PC-9 (cell line): ENCODE measurements at regions not wholly inside any gene's neighbourhood (a gene's known extent, or its start where the extent isn't known, plus 50 kb on each side); places are given as distances from the start of the nearest gene placed in this dataset.
A peak's percentile ranks its signal among the peaks of the same experiment; 100 is the strongest.

Experiments
- BruUV-seq: library from RNA; stranded (reverse); fragments of 400-500 nt; replicated peaks from 2 replicates; lab custom pipeline; 2021; lab: Mats Ljungman, UMichigan
- CTCF ChIA-PET: fragments of 300-600 bp; sonication (Branson Sonifier 250); formaldehyde crosslinking; loops from one replicate; lab custom pipeline; 2022; ENCODE audit warnings: antibody characterized with exemption; lab: Charles Lee
- POLR2A ChIA-PET: fragments of 300-600 bp; sonication (Branson Sonifier 250); formaldehyde crosslinking; loops from one replicate; lab custom pipeline; 2022; ENCODE audit warnings: antibody characterized with exemption; ENCODE audit not compliant: unreplicated experiment; lab: Charles Lee
- DNase-seq, 2 experiments: peaks; one replicate each; pipeline versions ENCODE4 v3.0.0 to v3.0.0-alpha.2; 2015 to 2022; ENCODE audit warnings: mixed read lengths in 1 of 2
- H2AFZ ChIP-seq: fragments of 200-600 bp; sonication (generic); 2 replicates; pipeline ENCODE4 v1.8.1; 2017; ENCODE audit warnings: antibody characterized with exemption
- H3F3A ChIP-seq: fragments of 200-600 bp; sonication (generic); 2 replicates; pipeline ENCODE4 v1.8.1; 2017; ENCODE audit warnings: antibody characterized with exemption, mild to moderate bottlenecking, low read depth; ENCODE audit not compliant: insufficient read depth
- H3K27ac ChIP-seq: fragments of 200-600 bp; sonication (generic); 2 replicates; pipeline ENCODE4 v1.6.1; 2016; ENCODE audit warnings: mixed run types
- H3K27me3 ChIP-seq: fragments of 200-600 bp; sonication (generic); 2 replicates; pipeline ENCODE4 v1.6.1; 2016; ENCODE audit warnings: low read depth, mixed run types; ENCODE audit not compliant: insufficient read depth
- H3K36me3 ChIP-seq: fragments of 200-600 bp; sonication (generic); 2 replicates; pipeline ENCODE4 v1.6.1; 2016; ENCODE audit warnings: low read depth, mixed run types
- H3K4me1 ChIP-seq: fragments of 200-600 bp; sonication (generic); replicated peaks from 2 replicates; pipeline ENCODE4 v1.6.1; 2016; ENCODE audit warnings: mixed run types; ENCODE audit not compliant: insufficient read depth
- H3K4me2 ChIP-seq: fragments of 200-600 bp; sonication (generic); 2 replicates; pipeline ENCODE4 v1.6.1; 2017; ENCODE audit warnings: mixed run types
- H3K4me3 ChIP-seq: fragments of 200-600 bp; sonication (generic); 2 replicates; pipeline ENCODE4 v1.6.1; 2016; ENCODE audit warnings: mixed run types
- H3K79me2 ChIP-seq: fragments of 200-600 bp; sonication (generic); 2 replicates; pipeline ENCODE4 v1.6.1; 2017; ENCODE audit warnings: low read depth, mixed run types
- H3K9me2 ChIP-seq: fragments of 200-600 bp; sonication (generic); 2 replicates; pipeline ENCODE4 v1.8.1; 2017; ENCODE audit warnings: mild to moderate bottlenecking; ENCODE audit not compliant: insufficient read depth
- H3K9me3 ChIP-seq: fragments of 200-600 bp; sonication (generic); 2 replicates; pipeline ENCODE4 v1.8.1; 2016; ENCODE audit warnings: low read depth; ENCODE audit not compliant: insufficient read depth
- H4K20me1 ChIP-seq: fragments of 200-600 bp; sonication (generic); 2 replicates; pipeline ENCODE4 v1.8.1; 2017; ENCODE audit not compliant: insufficient read depth
- EZH2 ChIP-seq: fragments of 200-600 bp; sonication (generic); IDR thresholded peaks from 2 replicates; pipeline ENCODE4 v1.8.0; 2017; ENCODE audit warnings: antibody characterized with exemption, low read depth
- intact Hi-C: fragments of 100-400 bp; cut with micrococcal nuclease; formaldehyde crosslinking; loops from one replicate; pipeline ENCODE4 v1.10.0; 2022; ENCODE audit not compliant: unreplicated experiment
- TF ChIP-seq, protein P1 (sequence below): fragments of 200-600 bp; sonication (generic); conservative IDR thresholded peaks from 2 replicates; pipeline ENCODE4 v1.6.1; 2017; ENCODE audit warnings: mixed run types, antibody characterized with exemption, mild to moderate bottlenecking, moderate library complexity

DNA sequence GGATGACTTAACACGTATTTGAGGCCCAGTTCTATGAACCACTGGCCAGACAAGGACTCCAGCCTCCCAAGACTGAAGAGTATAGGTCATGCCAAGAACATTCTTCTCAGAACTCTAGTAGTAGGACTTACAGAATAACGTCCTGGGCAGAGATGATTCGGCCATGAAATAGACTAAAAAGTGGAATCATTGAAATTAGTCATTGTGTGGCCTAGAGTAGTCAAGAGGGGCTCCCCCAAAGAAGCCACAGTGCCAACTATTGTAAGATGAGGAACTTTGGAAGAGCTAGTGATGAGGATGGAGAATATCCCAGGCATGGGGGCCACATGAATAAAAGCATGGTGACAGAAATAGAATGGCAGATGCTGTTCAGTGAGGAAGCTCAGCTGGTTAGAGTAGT lies 101.1 kb downstream of the TRIB2 start:
- Histone ChIP-seq H3K27me3 (no peaks in the 10 kb centered on the region), H2AFZ (no peak overlapping the region), H3K79me2 (no peaks in the 10 kb centered on the region), H3K4me3 (no peak overlapping the region), H3K27ac (no peak overlapping the region), H3K4me2 (no peak overlapping the region), H3K9me2 (no peaks in the 10 kb centered on the region), H3K4me1 (peaks cover 26% of the 10 kb centered on the region), H3K9me3 (peaks cover 3% of the 10 kb centered on the region; the same call in 1 of the 2 replicates), H4K20me1 (no peaks in the 10 kb centered on the region), H3F3A (peaks cover 17% of the 10 kb centered on the region; the same call in 1 of the 2 replicates), H3K36me3 (no peaks in the 10 kb centered on the region)
- DNase-seq: no peak
- ChIA-PET POLR2A (no interaction called here), CTCF (no interaction called here)
- intact Hi-C loops: loop anchor here (5.0 kb wide), 1 partner anchor 61 kb away; no protein-coding TSS in a partner anchor
- no peak for TF ChIP-seq EZH2
- TF ChIP-seq, protein P1, sequence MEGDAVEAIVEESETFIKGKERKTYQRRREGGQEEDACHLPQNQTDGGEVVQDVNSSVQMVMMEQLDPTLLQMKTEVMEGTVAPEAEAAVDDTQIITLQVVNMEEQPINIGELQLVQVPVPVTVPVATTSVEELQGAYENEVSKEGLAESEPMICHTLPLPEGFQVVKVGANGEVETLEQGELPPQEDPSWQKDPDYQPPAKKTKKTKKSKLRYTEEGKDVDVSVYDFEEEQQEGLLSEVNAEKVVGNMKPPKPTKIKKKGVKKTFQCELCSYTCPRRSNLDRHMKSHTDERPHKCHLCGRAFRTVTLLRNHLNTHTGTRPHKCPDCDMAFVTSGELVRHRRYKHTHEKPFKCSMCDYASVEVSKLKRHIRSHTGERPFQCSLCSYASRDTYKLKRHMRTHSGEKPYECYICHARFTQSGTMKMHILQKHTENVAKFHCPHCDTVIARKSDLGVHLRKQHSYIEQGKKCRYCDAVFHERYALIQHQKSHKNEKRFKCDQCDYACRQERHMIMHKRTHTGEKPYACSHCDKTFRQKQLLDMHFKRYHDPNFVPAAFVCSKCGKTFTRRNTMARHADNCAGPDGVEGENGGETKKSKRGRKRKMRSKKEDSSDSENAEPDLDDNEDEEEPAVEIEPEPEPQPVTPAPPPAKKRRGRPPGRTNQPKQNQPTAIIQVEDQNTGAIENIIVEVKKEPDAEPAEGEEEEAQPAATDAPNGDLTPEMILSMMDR: no peak
- BruUV-seq: no TSS peak

DNA sequence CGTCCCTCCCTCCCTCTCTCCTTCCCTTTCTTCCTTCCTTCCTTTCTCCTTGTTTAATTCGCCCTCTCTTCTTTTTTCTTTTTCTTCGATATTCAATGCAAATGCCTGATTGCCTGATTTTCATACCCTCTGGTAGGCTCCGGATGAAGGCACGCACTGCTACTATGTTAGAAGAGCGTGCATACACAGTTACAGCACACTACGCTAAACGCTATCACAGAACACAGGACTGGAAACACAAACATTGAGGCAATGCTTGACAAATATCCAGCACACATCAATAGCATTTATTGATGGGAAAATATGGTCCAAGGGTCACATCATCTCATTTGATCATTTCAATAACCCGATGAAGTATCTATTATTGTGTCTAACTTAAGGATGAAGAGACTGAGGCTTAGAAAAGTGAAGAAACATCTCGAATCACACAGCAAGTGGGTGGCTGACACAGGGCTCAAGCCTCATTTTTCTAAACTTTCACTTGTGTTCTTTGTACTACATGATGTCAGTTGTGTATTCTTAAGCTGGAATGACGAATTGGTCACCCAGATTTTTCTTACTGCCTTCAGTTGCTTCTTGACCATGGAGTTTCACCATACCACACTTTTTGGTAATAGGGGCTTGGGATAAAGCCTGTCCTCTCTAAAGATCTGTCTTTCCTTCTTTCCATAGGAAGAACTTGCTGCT lies 101.8 kb downstream of the TRIB2 start:
- Histone ChIP-seq H3K4me3 (no peak overlapping the region), H3K9me3 (no peaks in the 10 kb centered on the region), H3K4me2 (peak overlapping the region; percentile 42), H3K27me3 (no peaks in the 10 kb centered on the region), H4K20me1 (no peaks in the 10 kb centered on the region), H3K36me3 (no peaks in the 10 kb centered on the region), H3K27ac (peak overlapping the region; percentile 30; the same call in 1 of the 2 replicates), H3K79me2 (no peaks in the 10 kb centered on the region), H3K9me2 (no peaks in the 10 kb centered on the region), H3K4me1 (peaks cover 26% of the 10 kb centered on the region), H2AFZ (no peak overlapping the region), H3F3A (peaks cover 17% of the 10 kb centered on the region; the same call in 1 of the 2 replicates)
- intact Hi-C loops: loop anchor here (5.0 kb wide), 1 partner anchor 61 kb away; no protein-coding TSS in a partner anchor
- BruUV-seq: no TSS peak
- no peak for DNase-seq
- CTCF ChIA-PET: no interaction called here
- TF ChIP-seq, protein P1: no peak
- TF ChIP-seq EZH2: no peak
- POLR2A ChIA-PET: no interaction called here

DNA sequence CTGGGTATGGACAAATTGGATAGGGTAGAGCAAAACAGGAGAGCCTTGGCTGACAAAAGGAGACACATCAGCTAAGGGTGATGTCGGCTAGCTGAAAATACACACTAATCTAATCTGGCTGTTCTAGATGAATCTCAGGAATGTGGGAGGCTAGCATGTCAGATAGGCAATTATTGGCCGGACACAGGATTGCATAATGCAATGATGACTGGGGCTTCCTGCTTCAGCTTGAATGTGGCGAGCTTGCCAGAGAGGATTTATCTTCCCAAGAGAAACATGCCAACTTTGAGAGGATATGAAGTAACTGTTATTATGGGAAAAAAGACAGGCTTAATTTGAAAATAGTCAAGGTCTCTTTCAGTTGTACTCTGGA lies 102.4 kb downstream of the TRIB2 start:
- no peak overlapping the region for H3K4me3 ChIP-seq
- H3K9me3 ChIP-seq: no peaks in the 10 kb centered on the region
- CTCF ChIA-PET: no interaction called here
- H3K4me1 ChIP-seq: peaks cover 26% of the 10 kb centered on the region
- H3K9me2 ChIP-seq: no peaks in the 10 kb centered on the region
- peaks cover 17% of the 10 kb centered on the region; the same call in 1 of the 2 replicates for H3F3A ChIP-seq
- TF ChIP-seq, protein P1: no peak
- TF ChIP-seq EZH2: no peak
- H2AFZ ChIP-seq: no peak overlapping the region
- peak; percentile 31 to 89 for DNase-seq
- no peaks in the 10 kb centered on the region for H3K27me3 ChIP-seq
- BruUV-seq: no TSS peak
- H4K20me1 ChIP-seq: no peaks in the 10 kb centered on the region
- no peaks in the 10 kb centered on the region for H3K36me3 ChIP-seq
- no peaks in the 10 kb centered on the region for H3K79me2 ChIP-seq
- peak overlapping the region; percentile 42 for H3K4me2 ChIP-seq
- intact Hi-C loops: loop anchor here (5.0 kb wide), 1 partner anchor 62 kb away; no protein-coding TSS in a partner anchor
- POLR2A ChIA-PET: no interaction called here
- H3K27ac ChIP-seq: peak overlapping the region; percentile 30; the same call in 1 of the 2 replicates
